IMR-90 (cell line): ENCODE measurements at regions not wholly inside any gene's neighbourhood (a gene's known extent, or its start where the extent isn't known, plus 50 kb on each side); places are given as distances from the start of the nearest gene placed in this dataset.

Source experiments
- CEBPB ChIP-seq: IDR thresholded peaks from 2 replicates; pipeline ENCODE4 v1.6.1; 2012; ENCODE audit warnings: low read depth, low read length, improper control_type of control experiment
- CTCF ChIP-seq: conservative IDR thresholded peaks from 2 replicates; pipeline ENCODE4 v1.5.1; 2012; ENCODE audit warnings: mild to moderate bottlenecking, low read depth, low read length, improper control_type of control experiment
- ELK1 ChIP-seq: fragments of 150-350 bp; IDR thresholded peaks from 2 replicates; pipeline ENCODE4 v1.6.1; 2016; ENCODE audit warnings: low read depth, mild to moderate bottlenecking, low read length, moderate library complexity, borderline replicate concordance
- MAFK ChIP-seq: IDR thresholded peaks from 2 replicates; pipeline ENCODE4 v1.6.1; 2012; ENCODE audit warnings: low read depth, low read length, improper control_type of control experiment
- MAZ ChIP-seq: IDR thresholded peaks from 2 replicates; pipeline ENCODE4 v1.6.1; 2012; ENCODE audit warnings: low read depth, mild to moderate bottlenecking, low read length, improper control_type of control experiment, moderate library complexity, borderline replicate concordance
- MXI1 ChIP-seq: IDR thresholded peaks from 2 replicates; pipeline ENCODE4 v1.6.1; 2012; ENCODE audit warnings: low read depth, mild to moderate bottlenecking, low read length, moderate library complexity, borderline replicate concordance
- NFE2L2 ChIP-seq: fragments of 150-350 bp; IDR thresholded peaks from 2 replicates; pipeline ENCODE4 v1.6.1; 2016; ENCODE audit warnings: low read depth, mild to moderate bottlenecking, low read length
- POLR2A ChIP-seq: IDR thresholded peaks from 2 replicates; pipeline ENCODE4 v1.6.1; 2012; ENCODE audit warnings: mild to moderate bottlenecking, low read depth, low read length
- RAD21 ChIP-seq: IDR thresholded peaks from 2 replicates; pipeline ENCODE4 v1.6.1; 2012; ENCODE audit warnings: low read length, improper control_type of control experiment
- SMC3 ChIP-seq: fragments of 150-350 bp; IDR thresholded peaks from 2 replicates; pipeline ENCODE4 v1.6.1; 2016; ENCODE audit warnings: low read depth, mild to moderate bottlenecking, antibody characterized with exemption, low read length, moderate library complexity
- USF2 ChIP-seq: fragments of 150-350 bp; IDR thresholded peaks from 2 replicates; pipeline ENCODE4 v1.6.1; 2017; ENCODE audit warnings: mild to moderate bottlenecking, antibody characterized with exemption, low read length, low read depth

- TF ChIP-seq MXI1 (no peak), CTCF (no peak), MAFK (no peak), POLR2A (no peak), SMC3 (no peak), CEBPB (no peak), USF2 (no peak), ELK1 (no peak), NFE2L2 (no peak), MAZ (no peak), RAD21 (no peak)
Measured at GRCh38 chr12:42857106-42857505, 267.6 kb upstream of the PRICKLE1 start.
